KMS-11 (cell line): ENCODE measurements at regions not wholly inside any gene's neighbourhood (a gene's known extent, or its start where the extent isn't known, plus 50 kb on each side); places are given as distances from the start of the nearest gene placed in this dataset.

Experiments
- H2AFZ ChIP-seq: fragments of 200-600 bp; sonication (generic); 2 replicates; pipeline ENCODE4 v1.6.1; 2016; ENCODE audit warnings: antibody characterized with exemption, mixed run types, low read depth
- H3K27ac ChIP-seq: fragments of 200-600 bp; sonication (generic); 2 replicates; pipeline ENCODE4 v1.6.1; 2016; ENCODE audit warnings: mild to moderate bottlenecking, mixed run types
- H3K27me3 ChIP-seq: fragments of 200-600 bp; sonication (generic); 2 replicates; pipeline ENCODE4 v1.6.1; 2017; ENCODE audit warnings: mild to moderate bottlenecking, low read depth, mixed run types, moderate library complexity; ENCODE audit not compliant: insufficient read depth
- H3K36me3 ChIP-seq: fragments of 200-600 bp; sonication (generic); 2 replicates; pipeline ENCODE4 v1.6.1; 2017; ENCODE audit warnings: mild to moderate bottlenecking, mixed run types; ENCODE audit not compliant: insufficient read depth
- H3K4me1 ChIP-seq: fragments of 200-600 bp; sonication (generic); 2 replicates; pipeline ENCODE4 v1.6.1; 2016; ENCODE audit warnings: mild to moderate bottlenecking, low read depth, mixed run types; ENCODE audit not compliant: poor library complexity, severe bottlenecking
- H3K4me2 ChIP-seq: fragments of 200-600 bp; sonication (generic); 2 replicates; pipeline ENCODE4 v1.7.0; 2016; ENCODE audit warnings: mild to moderate bottlenecking, mixed run types
- H3K4me3 ChIP-seq: fragments of 200-600 bp; sonication (generic); IDR thresholded peaks from 2 replicates; pipeline ENCODE4 v1.6.1; 2017; ENCODE audit warnings: low read depth, low read length, mixed read lengths; ENCODE audit not compliant: insufficient read depth
- H3K79me2 ChIP-seq: fragments of 200-600 bp; sonication (generic); 2 replicates; pipeline ENCODE4 v1.6.1; 2016; ENCODE audit warnings: low read depth, mixed run types; ENCODE audit not compliant: insufficient read depth
- H3K9ac ChIP-seq: fragments of 200-600 bp; sonication (generic); 2 replicates; pipeline ENCODE4 v1.6.1; 2016; ENCODE audit warnings: mild to moderate bottlenecking, mixed run types
- H4K20me1 ChIP-seq: fragments of 200-600 bp; sonication (generic); 2 replicates; pipeline ENCODE4 v1.6.1; 2016; ENCODE audit warnings: mild to moderate bottlenecking, mixed run types; ENCODE audit not compliant: insufficient read depth
- CTCF ChIP-seq: fragments of 200-600 bp; sonication (generic); conservative IDR thresholded peaks from 2 replicates; pipeline ENCODE4 v1.6.1; 2017; ENCODE audit warnings: low read depth, mild to moderate bottlenecking, antibody characterized with exemption, low read length, moderate library complexity, mixed read lengths

GRCh38 chr7:130972201-130972600 lies 238.2 kb upstream of the KLF14 start:
- Histone ChIP-seq H3K79me2 (peaks cover 10% of the 10 kb centered on the region; the same call in 1 of the 2 replicates), H3K4me3 (no peak overlapping the region), H4K20me1 (no peaks in the 10 kb centered on the region), H2AFZ (no peak overlapping the region), H3K4me1 (peaks cover 5% of the 10 kb centered on the region), H3K36me3 (no peaks in the 10 kb centered on the region), H3K27ac (no peak overlapping the region), H3K4me2 (no peak overlapping the region), H3K9ac (no peak overlapping the region), H3K27me3 (no peaks in the 10 kb centered on the region)
- no peak for TF ChIP-seq CTCF

GRCh38 chr7:130973637-130974036 lies 239.6 kb upstream of the KLF14 start:
- H3K9ac ChIP-seq, result no peak overlapping the region
- no peak overlapping the region for H3K4me2 ChIP-seq
- no peaks in the 10 kb centered on the region for H3K27me3 ChIP-seq
- H3K4me1 ChIP-seq, result no peaks in the 10 kb centered on the region
- no peaks in the 10 kb centered on the region for H3K36me3 ChIP-seq
- peaks cover 3% of the 10 kb centered on the region; the same call in 1 of the 2 replicates for H3K79me2 ChIP-seq
- H3K4me3 ChIP-seq, result no peak overlapping the region
- no peak overlapping the region for H2AFZ ChIP-seq
- no peaks in the 10 kb centered on the region for H4K20me1 ChIP-seq
- TF ChIP-seq CTCF, result no peak
- no peak overlapping the region for H3K27ac ChIP-seq

- H3K79me2 ChIP-seq, result no peaks in the 10 kb centered on the region
- no peak for TF ChIP-seq CTCF
- no peak overlapping the region for H3K4me2 ChIP-seq
Observed at GRCh38 chr7:130974169-130974568, 240.2 kb upstream of the KLF14 start.

GRCh38 chr7:130974794-130975193 lies 240.8 kb upstream of the KLF14 start:
- H3K4me1 ChIP-seq, result no peaks in the 10 kb centered on the region
- no peak overlapping the region for H3K4me2 ChIP-seq
- no peaks in the 10 kb centered on the region for H3K79me2 ChIP-seq
- H3K9ac ChIP-seq, result no peak overlapping the region
- H4K20me1 ChIP-seq, result no peaks in the 10 kb centered on the region
- TF ChIP-seq CTCF, result no peak
- no peak overlapping the region for H3K4me3 ChIP-seq
- H3K36me3 ChIP-seq, result no peaks in the 10 kb centered on the region
- no peak overlapping the region for H2AFZ ChIP-seq
- no peak overlapping the region for H3K27ac ChIP-seq
- H3K27me3 ChIP-seq, result no peaks in the 10 kb centered on the region

More at GRCh38 chr7:130974169-130974568, 240.2 kb upstream of the KLF14 start:
- Histone ChIP-seq H4K20me1 (no peaks in the 10 kb centered on the region), H3K27me3 (no peaks in the 10 kb centered on the region), H3K4me3 (no peak overlapping the region), H2AFZ (no peak overlapping the region), H3K36me3 (no peaks in the 10 kb centered on the region), H3K27ac (no peak overlapping the region), H3K9ac (no peak overlapping the region), H3K4me1 (no peaks in the 10 kb centered on the region)
